ENCODE measurements at regions not wholly inside any gene's neighbourhood (a gene's known extent, or its start where the extent isn't known, plus 50 kb on each side); places are given as distances from the start of the nearest gene placed in this dataset.

DNA sequence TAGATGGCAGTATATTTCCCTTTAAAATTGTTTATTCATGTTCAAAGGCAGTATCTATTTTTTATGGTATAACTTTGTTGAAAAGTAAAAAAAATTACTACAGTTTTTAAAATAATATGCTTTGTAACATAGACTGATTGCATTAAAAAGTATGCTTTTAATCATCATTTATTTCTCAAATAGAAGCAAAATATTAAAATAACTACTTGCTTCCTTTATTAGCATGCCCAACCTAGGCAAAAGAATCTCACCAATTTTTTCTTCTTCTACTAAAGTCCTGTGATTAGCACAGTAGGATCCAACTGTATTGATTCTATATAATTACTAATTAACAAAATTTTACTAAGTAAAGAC, 69.6 kb upstream of the NFKB1 start:
- Histone ChIP-seq H2BK12ac (ENCODE audit: low read depth, low read length) (no peak overlapping the region), H3K4ac (replicated peaks; ENCODE audit: insufficient read length, low read depth, low read length) (no peak overlapping the region), H3K4me2 (ENCODE audit: insufficient read depth in 1 of 2, low read depth in 2 of 2, low read length in 2 of 2) (peak overlapping the region in 1 of 2 experiments; percentile 66; a peak in 1 of 4 replicates), H4K91ac (replicated peaks; ENCODE audit: insufficient read length, low read length) (no peak overlapping the region), H4K5ac (ENCODE audit: insufficient read length, low read depth, low read length) (no peak overlapping the region), H3K9me3 (ENCODE audit: insufficient read depth in 2 of 2, low read depth in 1 of 2, low read length in 1 of 2) (no peaks in the 10 kb centered on the region), H3K27me3 (replicated peaks in 1 of 4; ENCODE audit: control insufficient read depth in 3 of 4, extremely low read depth in 1 of 4, insufficient read depth in 3 of 4, low read length in 3 of 4) (no peaks in the 10 kb centered on the region), H3K14ac (ENCODE audit: insufficient read length) (no peak overlapping the region), H2BK15ac (ENCODE audit: low read length) (no peak overlapping the region), H3K23ac (ENCODE audit: insufficient read length) (no peak overlapping the region), H4K8ac (ENCODE audit: extremely low read depth, insufficient read depth, low read length) (no peak overlapping the region), H3K23me2 (ENCODE audit: low read depth, low read length) (peaks cover 2% of the 10 kb centered on the region; the same call in 1 of the 2 replicates), H3K4me1 (replicated peaks in 1 of 4; ENCODE audit: control insufficient read depth in 3 of 4, insufficient read depth in 4 of 4, low read length in 3 of 4) (no peaks in the 10 kb centered on the region), H3K79me1 (ENCODE audit: low read depth, low read length) (no peaks in the 10 kb centered on the region), H3K36me3 (ENCODE audit: control insufficient read depth in 2 of 4, insufficient read depth in 4 of 4, low read length in 3 of 4) (no peaks in the 10 kb centered on the region), H3K79me2 (ENCODE audit: control insufficient read depth in 1 of 2, insufficient read depth in 2 of 2, low read length in 2 of 2) (no peaks in the 10 kb centered on the region), H2BK120ac (replicated peaks; ENCODE audit: low read depth, low read length) (no peak overlapping the region), H2BK20ac (ENCODE audit: low read length) (no peak overlapping the region), H3K18ac (ENCODE audit: extremely low read depth, low read length) (no peak overlapping the region), H2BK5ac (ENCODE audit: low read depth, low read length) (no peak overlapping the region), H3K56ac (replicated peaks; ENCODE audit: insufficient read length, low read depth, low read length) (no peak overlapping the region), H4K20me1 (replicated peaks in 1 of 2; ENCODE audit: control insufficient read depth in 1 of 2, insufficient read depth in 2 of 2, low read length in 2 of 2) (no peaks in the 10 kb centered on the region), H3K27ac (ENCODE audit: low read depth, low read length) (no peak overlapping the region), H3K4me3 (ENCODE audit: extremely low read depth in 1 of 4, insufficient read depth in 2 of 4, low read depth in 3 of 4, low read length in 4 of 4) (peak overlapping the region in 2 of 4 experiments; percentile 32 to 59; a peak in 3 of 8 replicates), H3K9ac (replicated peaks in 1 of 4; ENCODE audit: extremely low read depth in 1 of 4, low read depth in 3 of 4, low read length in 3 of 4) (no peak overlapping the region), H2AK5ac (ENCODE audit: low read depth, low read length) (no peak overlapping the region), H2AFZ (ENCODE audit: low read length) (no peak overlapping the region)
- ChIA-PET POLR2A (ENCODE audit: partially characterized antibody) (interaction anchor here (1.2 kb wide), 1 partner anchor 1125 kb away, joined by 3 read pairs; no protein-coding TSS in a partner anchor), CTCF (ENCODE audit: partially characterized antibody) (interaction anchor here (0.9 to 1.7 kb wide), 7 partner anchors 10 to 168 kb away, joined by 3 to 9 read pairs (median 3); partner anchors contain the start of gene SLC39A8)
- FAIRE-seq (no peak), DNase-seq (ENCODE audit: low read depth in 1 of 2, low spot score in 2 of 2) (no peak)
- TF ChIP-seq CHD1 (IDR thresholded peaks at IDR 0.05; ENCODE audit: low read depth, low read length) (no peak), RNF2 (IDR thresholded peaks at IDR 0.05; ENCODE audit: borderline replicate concordance, low read depth, low read length, missing control alignments, poor library complexity, severe bottlenecking) (no peak), NRF1 (IDR thresholded peaks at IDR 0.05; ENCODE audit: low read depth, low read length) (no peak), POLR2AphosphoS5 (IDR thresholded peaks at IDR 0.05; ENCODE audit: low read depth, low read length) (no peak), POU5F1 (IDR thresholded peaks at IDR 0.05; ENCODE audit: low read depth, low read length) (no peak), RFX5 (IDR thresholded peaks at IDR 0.05; ENCODE audit: borderline replicate concordance, low read depth, low read length) (no peak), HDAC6 (IDR thresholded peaks at IDR 0.05; ENCODE audit: low read depth, low read length) (no peak), RBBP5 (IDR thresholded peaks at IDR 0.05; ENCODE audit: borderline replicate concordance, low read depth, low read length) (no peak), SIRT6 (IDR thresholded peaks at IDR 0.05; ENCODE audit: low read length) (no peak), SUZ12 (IDR thresholded peaks at IDR 0.05; ENCODE audit: low read length) (no peak), CBX5 (IDR thresholded peaks at IDR 0.05; ENCODE audit: low read depth, low read length) (no peak)
- TF ChIP-seq, protein P1, sequence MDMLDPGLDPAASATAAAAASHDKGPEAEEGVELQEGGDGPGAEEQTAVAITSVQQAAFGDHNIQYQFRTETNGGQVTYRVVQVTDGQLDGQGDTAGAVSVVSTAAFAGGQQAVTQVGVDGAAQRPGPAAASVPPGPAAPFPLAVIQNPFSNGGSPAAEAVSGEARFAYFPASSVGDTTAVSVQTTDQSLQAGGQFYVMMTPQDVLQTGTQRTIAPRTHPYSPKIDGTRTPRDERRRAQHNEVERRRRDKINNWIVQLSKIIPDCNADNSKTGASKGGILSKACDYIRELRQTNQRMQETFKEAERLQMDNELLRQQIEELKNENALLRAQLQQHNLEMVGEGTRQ (IDR thresholded peaks at IDR 0.05; ENCODE audit: low read length): no peak

Data from H1 (cell line).